HepG2 (cell line): ENCODE measurements at regions not wholly inside any gene's neighbourhood (a gene's known extent, or its start where the extent isn't known, plus 50 kb on each side); places are given as distances from the start of the nearest gene placed in this dataset.

Source experiments
- ATAC-seq: fragments of 200-7000 bp; cut with Tn5 transposase; 3 replicates; pipeline ENCODE4 v1.9.1; 2020; ENCODE audit warnings: mild to moderate bottlenecking, moderate library complexity
- BruUV-seq: library from RNA; stranded (reverse); fragments of 400-500 nt; replicated peaks from 2 replicates; lab custom pipeline; 2021; lab: Mats Ljungman, UMichigan
- CTCF ChIA-PET: fragments of 300-600 bp; formaldehyde crosslinking; extraction: SDS; loops from one replicate; lab custom pipeline; 2021; ENCODE audit warnings: low total read pairs, inconsistent platforms, low intra/inter-chr PET ratio; lab: Yijun Ruan, JAX
- POLR2A ChIA-PET: fragments of 350-600 bp; sonication (Branson Sonifier 250); formaldehyde crosslinking; loops from one replicate; lab custom pipeline; 2020; ENCODE audit warnings: antibody characterized with exemption, inconsistent platforms; lab: Yijun Ruan, JAX
- DNase-seq: peaks from one replicate; pipeline ENCODE4 v3.0.0-alpha.2; 2015; ENCODE audit warnings: low spot score
- FAIRE-seq: peaks from 3 replicates; lab custom pipeline; 2011; peaks lifted over from hg19 to GRCh38; lab: Jason Lieb, UNC
- H2AFZ ChIP-seq: one replicate; pipeline ENCODE4 v1.6.1; 2011; ENCODE audit warnings: low read length, inconsistent platforms
- H3K27ac ChIP-seq: fragments of 300-600 bp; 3 replicates; pipeline ENCODE4 v1.8.0; 2011; ENCODE audit warnings: mixed run types, mild to moderate bottlenecking, mixed read lengths, low read length, inconsistent platforms; ENCODE audit not compliant: insufficient read depth; ENCODE audit errors: extremely low read length
- H3K27me3 ChIP-seq, 2 experiments: fragments of 200-600 bp in 1 of 2; 2 replicates in 1 of 2; 3 replicates in 1 of 2; pipeline versions ENCODE4 v1.6.0 to v1.8.0; 2011; ENCODE audit warnings: low read length in 2 of 2, mild to moderate bottlenecking in 2 of 2, moderate library complexity in 2 of 2, inconsistent platforms in 1 of 2; ENCODE audit not compliant: insufficient read depth in 2 of 2, control insufficient read depth in 1 of 2
- H3K36me3 ChIP-seq, 2 experiments: fragments of 200-600 bp in 1 of 2; replicated peaks in 1 of 2; 2 replicates in 1 of 2; 3 replicates in 1 of 2; pipeline versions ENCODE4 v1.5.1 to v1.8.0; 2011; ENCODE audit warnings: low read length in 2 of 2, inconsistent platforms in 1 of 2; ENCODE audit not compliant: insufficient read depth in 2 of 2, control insufficient read depth in 1 of 2
- H3K4me1 ChIP-seq: 2 replicates; pipeline ENCODE4 v1.5.1; 2012; ENCODE audit warnings: low read length, inconsistent platforms; ENCODE audit not compliant: insufficient read depth
- H3K4me2 ChIP-seq: 2 replicates; pipeline ENCODE4 v1.6.0; 2011; ENCODE audit warnings: low read depth, low read length, inconsistent platforms
- H3K4me3 ChIP-seq, 3 experiments: fragments of 200-600 bp in 1 of 3; sonication (generic), shearing (Covaris generic) in 1 of 3; replicated peaks in 1 of 3; 2 replicates each; pipeline ENCODE4 v1.5.1; 2011 to 2016; ENCODE audit warnings: low read length in 3 of 3, inconsistent platforms in 2 of 3, low read depth in 2 of 3, mild to moderate bottlenecking in 2 of 3, control low read depth in 1 of 3, mixed read lengths in 1 of 3; ENCODE audit not compliant: insufficient read depth in 1 of 3
- H3K79me2 ChIP-seq: one replicate; pipeline ENCODE4 v1.6.1; 2011; ENCODE audit warnings: low read length, inconsistent platforms; ENCODE audit not compliant: insufficient read depth
- H3K9ac ChIP-seq: 2 replicates; pipeline ENCODE4 v1.6.0; 2011; ENCODE audit warnings: mild to moderate bottlenecking, low read depth, low read length, inconsistent platforms; ENCODE audit not compliant: insufficient read depth
- H3K9me3 ChIP-seq: 2 replicates; pipeline ENCODE4 v1.5.1; 2012; ENCODE audit warnings: mild to moderate bottlenecking, low read length
- H4K20me1 ChIP-seq: 2 replicates; pipeline ENCODE4 v1.6.0; 2011; ENCODE audit warnings: inconsistent platforms, mild to moderate bottlenecking, low read length, moderate library complexity; ENCODE audit not compliant: insufficient read depth
- ATF7-NPFF ChIP-seq: sonication (generic); formaldehyde crosslinking; IDR thresholded peaks from 2 replicates; pipeline ENCODE4 v1.8.1; 2023; ENCODE audit warnings: mild to moderate bottlenecking, low read depth, missing genetic modification reagents, moderate library complexity
- LRRFIP1 ChIP-seq: sonication (generic); formaldehyde crosslinking; conservative IDR thresholded peaks from 2 replicates; pipeline ENCODE4 v1.4.0; 2020; ENCODE audit warnings: missing genetic modification reagents
- MAZ ChIP-seq, 2 experiments: sonication (generic) in 1 of 2; formaldehyde crosslinking in 1 of 2; IDR thresholded peaks; 2 replicates each; pipeline versions ENCODE4 v1.5.0 to v1.6.1; 2012 to 2020; ENCODE audit warnings: low read depth in 2 of 2, mild to moderate bottlenecking in 2 of 2, borderline replicate concordance in 1 of 2, improper control_type of control experiment in 1 of 2, low read length in 1 of 2, missing genetic modification reagents in 1 of 2, moderate library complexity in 1 of 2
- MLLT10 ChIP-seq: sonication (generic); formaldehyde crosslinking; IDR thresholded peaks from 2 replicates; pipeline ENCODE4 v1.4.0; 2020; ENCODE audit warnings: missing genetic modification reagents
- MYNN ChIP-seq: sonication (generic); formaldehyde crosslinking; IDR thresholded peaks from 2 replicates; pipeline ENCODE4 v1.4.0; 2020; ENCODE audit warnings: mild to moderate bottlenecking, low read depth, missing genetic modification reagents
- RAD21 ChIP-seq: fragments of 450-650 bp; formaldehyde crosslinking; IDR thresholded peaks from 2 replicates; pipeline ENCODE4 v1.5.0; 2020; ENCODE audit warnings: mild to moderate bottlenecking
- RFX1 ChIP-seq: fragments of 450-650 bp; IDR thresholded peaks from 2 replicates; pipeline ENCODE4 v1.6.1; 2017
- SOX6 ChIP-seq, 2 experiments: fragments of 450-650 bp in 1 of 2; sonication (generic) in 1 of 2; formaldehyde crosslinking in 1 of 2; IDR thresholded peaks; 2 replicates each; pipeline versions ENCODE4 v1.4.0 to v1.6.1; 2017 to 2020; ENCODE audit warnings: antibody characterized with exemption in 1 of 2, mild to moderate bottlenecking in 1 of 2, missing genetic modification reagents in 1 of 2
- TBL1XR1 ChIP-seq: fragments of 150-350 bp; IDR thresholded peaks from 2 replicates; pipeline ENCODE4 v1.6.1; 2014; ENCODE audit warnings: borderline replicate concordance, low read length; ENCODE audit not compliant: partially characterized antibody
- TCF7L2 ChIP-seq: IDR thresholded peaks from 2 replicates; pipeline ENCODE4 v1.6.1; 2011; ENCODE audit warnings: mild to moderate bottlenecking, low read depth, low read length, moderate library complexity
- ZNF264 ChIP-seq: sonication (generic); formaldehyde crosslinking; IDR thresholded peaks from 2 replicates; pipeline ENCODE4 v1.4.0; 2020; ENCODE audit warnings: missing genetic modification reagents
- ZNF598 ChIP-seq: sonication (generic); formaldehyde crosslinking; IDR thresholded peaks from 2 replicates; pipeline ENCODE4 v1.5.1; 2020; ENCODE audit warnings: mild to moderate bottlenecking, missing genetic modification reagents, borderline replicate concordance
- WGBS: methylation state at CpG from one replicate; pipeline ENCODE4 v1.1.6; 2017; ENCODE audit warnings: low lambda C conversion rate; 5-methylcytosine and 5-hydroxymethylcytosine counted together
- in situ Hi-C: cut with HindIII; loops from 2 replicates; pipeline ENCODE4 v1.10.0; 2017; ENCODE audit warnings: low pct_unique_long_range_greater_than_20kb; ENCODE audit not compliant: extremely low pct_ligation_motif_present
- intact Hi-C: fragments of 100-400 bp; cut with micrococcal nuclease; formaldehyde crosslinking; loops from one replicate; pipeline ENCODE4 v1.10.0; 2022; ENCODE audit not compliant: unreplicated experiment
- TF ChIP-seq, protein P1 (sequence below): sonication (generic); formaldehyde crosslinking; IDR thresholded peaks from 2 replicates; pipeline ENCODE4 v1.5.0; 2020; ENCODE audit warnings: mild to moderate bottlenecking, missing genetic modification reagents, borderline replicate concordance
- TF ChIP-seq, protein P2 (sequence below): sonication (generic); formaldehyde crosslinking; IDR thresholded peaks from 2 replicates; pipeline ENCODE4 v1.4.0; 2020; ENCODE audit warnings: mild to moderate bottlenecking, low read depth, missing genetic modification reagents

- H3K79me2 ChIP-seq: no peaks in the 10 kb centered on the region
- WGBS: 10% methylated on average over 4 of the region's 4 CpGs
- H3K4me2 ChIP-seq: no peak overlapping the region
- H3K36me3 ChIP-seq: no peaks in the 10 kb centered on the region
- H2AFZ ChIP-seq: no peak overlapping the region
- no peaks in the 10 kb centered on the region for H3K4me1 ChIP-seq
- FAIRE-seq (no peak), ATAC-seq (no peak), DNase-seq (no peak)
- H3K27me3 ChIP-seq: no peaks in the 10 kb centered on the region; a peak in 2 of 5 replicates
- ChIA-PET CTCF (no interaction called here), POLR2A (no interaction called here)
- H3K27ac ChIP-seq: no peak overlapping the region
- H3K9me3 ChIP-seq: no peaks in the 10 kb centered on the region
- no peak overlapping the region for H3K9ac ChIP-seq
- intact Hi-C loops: no loop called here
- H4K20me1 ChIP-seq: no peaks in the 10 kb centered on the region
- H3K4me3 ChIP-seq: no peak overlapping the region
- BruUV-seq: no TSS peak
- in situ Hi-C loops: no loop called here
- TF ChIP-seq MLLT10: no peak
- no peak for TF ChIP-seq TCF7L2
- TF ChIP-seq MAZ (IDR thresholded peaks at IDR 0.05; ENCODE audit: borderline replicate concordance, low read depth, low read length): no peak
- TF ChIP-seq MAZ (CRISPR knock-in tag; IDR thresholded peaks at IDR 0.05; ENCODE audit: low read depth): no peak
- TF ChIP-seq ATF7-NPFF (CRISPR knock-in tag): no peak
- no peak for TF ChIP-seq SOX6 (IDR thresholded peaks at IDR 0.05)
- TF ChIP-seq SOX6 (CRISPR knock-in tag; IDR thresholded peaks at IDR 0.05): no peak
- TF ChIP-seq MYNN (CRISPR knock-in tag): no peak
- no peak for TF ChIP-seq ZNF598 (CRISPR knock-in tag)
- TF ChIP-seq RAD21 (CRISPR knock-in tag): no peak
- TF ChIP-seq, protein P1, sequence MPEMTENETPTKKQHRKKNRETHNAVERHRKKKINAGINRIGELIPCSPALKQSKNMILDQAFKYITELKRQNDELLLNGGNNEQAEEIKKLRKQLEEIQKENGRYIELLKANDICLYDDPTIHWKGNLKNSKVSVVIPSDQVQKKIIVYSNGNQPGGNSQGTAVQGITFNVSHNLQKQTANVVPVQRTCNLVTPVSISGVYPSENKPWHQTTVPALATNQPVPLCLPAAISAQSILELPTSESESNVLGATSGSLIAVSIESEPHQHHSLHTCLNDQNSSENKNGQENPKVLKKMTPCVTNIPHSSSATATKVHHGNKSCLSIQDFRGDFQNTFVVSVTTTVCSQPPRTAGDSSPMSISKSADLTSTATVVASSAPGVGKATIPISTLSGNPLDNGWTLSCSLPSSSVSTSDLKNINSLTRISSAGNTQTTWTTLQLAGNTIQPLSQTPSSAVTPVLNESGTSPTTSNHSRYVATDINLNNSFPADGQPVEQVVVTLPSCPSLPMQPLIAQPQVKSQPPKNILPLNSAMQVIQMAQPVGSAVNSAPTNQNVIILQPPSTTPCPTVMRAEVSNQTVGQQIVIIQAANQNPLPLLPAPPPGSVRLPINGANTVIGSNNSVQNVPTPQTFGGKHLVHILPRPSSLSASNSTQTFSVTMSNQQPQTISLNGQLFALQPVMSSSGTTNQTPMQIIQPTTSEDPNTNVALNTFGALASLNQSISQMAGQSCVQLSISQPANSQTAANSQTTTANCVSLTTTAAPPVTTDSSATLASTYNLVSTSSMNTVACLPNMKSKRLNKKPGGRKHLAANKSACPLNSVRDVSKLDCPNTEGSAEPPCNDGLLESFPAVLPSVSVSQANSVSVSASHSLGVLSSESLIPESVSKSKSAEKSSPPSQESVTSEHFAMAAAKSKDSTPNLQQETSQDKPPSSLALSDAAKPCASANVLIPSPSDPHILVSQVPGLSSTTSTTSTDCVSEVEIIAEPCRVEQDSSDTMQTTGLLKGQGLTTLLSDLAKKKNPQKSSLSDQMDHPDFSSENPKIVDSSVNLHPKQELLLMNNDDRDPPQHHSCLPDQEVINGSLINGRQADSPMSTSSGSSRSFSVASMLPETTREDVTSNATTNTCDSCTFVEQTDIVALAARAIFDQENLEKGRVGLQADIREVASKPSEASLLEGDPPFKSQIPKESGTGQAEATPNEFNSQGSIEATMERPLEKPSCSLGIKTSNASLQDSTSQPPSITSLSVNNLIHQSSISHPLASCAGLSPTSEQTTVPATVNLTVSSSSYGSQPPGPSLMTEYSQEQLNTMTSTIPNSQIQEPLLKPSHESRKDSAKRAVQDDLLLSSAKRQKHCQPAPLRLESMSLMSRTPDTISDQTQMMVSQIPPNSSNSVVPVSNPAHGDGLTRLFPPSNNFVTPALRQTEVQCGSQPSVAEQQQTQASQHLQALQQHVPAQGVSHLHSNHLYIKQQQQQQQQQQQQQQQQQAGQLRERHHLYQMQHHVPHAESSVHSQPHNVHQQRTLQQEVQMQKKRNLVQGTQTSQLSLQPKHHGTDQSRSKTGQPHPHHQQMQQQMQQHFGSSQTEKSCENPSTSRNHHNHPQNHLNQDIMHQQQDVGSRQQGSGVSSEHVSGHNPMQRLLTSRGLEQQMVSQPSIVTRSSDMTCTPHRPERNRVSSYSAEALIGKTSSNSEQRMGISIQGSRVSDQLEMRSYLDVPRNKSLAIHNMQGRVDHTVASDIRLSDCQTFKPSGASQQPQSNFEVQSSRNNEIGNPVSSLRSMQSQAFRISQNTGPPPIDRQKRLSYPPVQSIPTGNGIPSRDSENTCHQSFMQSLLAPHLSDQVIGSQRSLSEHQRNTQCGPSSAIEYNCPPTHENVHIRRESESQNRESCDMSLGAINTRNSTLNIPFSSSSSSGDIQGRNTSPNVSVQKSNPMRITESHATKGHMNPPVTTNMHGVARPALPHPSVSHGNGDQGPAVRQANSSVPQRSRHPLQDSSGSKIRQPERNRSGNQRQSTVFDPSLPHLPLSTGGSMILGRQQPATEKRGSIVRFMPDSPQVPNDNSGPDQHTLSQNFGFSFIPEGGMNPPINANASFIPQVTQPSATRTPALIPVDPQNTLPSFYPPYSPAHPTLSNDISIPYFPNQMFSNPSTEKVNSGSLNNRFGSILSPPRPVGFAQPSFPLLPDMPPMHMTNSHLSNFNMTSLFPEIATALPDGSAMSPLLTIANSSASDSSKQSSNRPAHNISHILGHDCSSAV (CRISPR knock-in tag): no peak
- no peak for TF ChIP-seq ZNF264 (CRISPR knock-in tag)
- TF ChIP-seq LRRFIP1 (CRISPR knock-in tag): no peak
- TF ChIP-seq, protein P2, sequence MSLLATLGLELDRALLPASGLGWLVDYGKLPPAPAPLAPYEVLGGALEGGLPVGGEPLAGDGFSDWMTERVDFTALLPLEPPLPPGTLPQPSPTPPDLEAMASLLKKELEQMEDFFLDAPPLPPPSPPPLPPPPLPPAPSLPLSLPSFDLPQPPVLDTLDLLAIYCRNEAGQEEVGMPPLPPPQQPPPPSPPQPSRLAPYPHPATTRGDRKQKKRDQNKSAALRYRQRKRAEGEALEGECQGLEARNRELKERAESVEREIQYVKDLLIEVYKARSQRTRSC (CRISPR knock-in tag): no peak
- TF ChIP-seq RFX1: no peak
- TF ChIP-seq TBL1XR1: no peak
Measured at GRCh38 chr1:232367293-232367692, 262.6 kb downstream of the SIPA1L2 start.
